ENCODE measurements at regions not wholly inside any gene's neighbourhood (a gene's known extent, or its start where the extent isn't known, plus 50 kb on each side); places are given as distances from the start of the nearest gene placed in this dataset.

- H3K4me1 ChIP-seq (ENCODE audit: control insufficient read depth in 1 of 2, extremely low read depth in 1 of 2, insufficient read depth in 2 of 2, low read length in 2 of 2): no peaks in the 10 kb centered on the region
- H3K27me3 ChIP-seq (replicated peaks in 1 of 2; ENCODE audit: control insufficient read depth in 2 of 2, extremely low read depth in 1 of 2, insufficient read depth in 2 of 2, low read length in 1 of 2): no peaks in the 10 kb centered on the region
- ChIA-PET POLR2A (no interaction called here), CTCF (no interaction called here)
- H3K36me3 ChIP-seq (ENCODE audit: control insufficient read depth in 2 of 2, extremely low read depth in 1 of 2, insufficient read depth in 1 of 2, low read length in 1 of 2): no peaks in the 10 kb centered on the region
- Mint-ChIP-seq H3K4me3 (no peak overlapping the region), H3K27ac (no peak overlapping the region), H3K4me1 (no peaks in the 10 kb centered on the region), H3K9me3 (peaks cover 5 to 12% (median 10%) of the 10 kb centered on the region in 3 donors), H3K27me3 (no peaks in the 10 kb centered on the region), H3K36me3 (no peaks in the 10 kb centered on the region)
- H3K4me3 ChIP-seq (ENCODE audit: control insufficient read depth in 1 of 2, extremely low read depth in 1 of 2, low read length in 1 of 2): no peak overlapping the region
- ATAC-seq (replicated peaks in 1 of 4) (no peak), DNase-seq (no peak)
- H3K9me3 ChIP-seq: no peaks in the 10 kb centered on the region
- H3K27ac ChIP-seq (ENCODE audit: low read length): no peak overlapping the region
These were observed 348.1 kb upstream of the NRXN1 start for GRCh38 chr2:51379997-51380396.

GRCh38 chr2:51368250-51368649 is 336.3 kb upstream of the NRXN1 start:
- ChIA-PET POLR2A (no interaction called here), CTCF (no interaction called here)
- Mint-ChIP-seq H3K27me3 (no peaks in the 10 kb centered on the region), H3K4me3 (no peak overlapping the region), H3K36me3 (no peaks in the 10 kb centered on the region), H3K4me1 (no peaks in the 10 kb centered on the region), H3K27ac (no peak overlapping the region), H3K9me3 (peaks cover 0 to 9% (median 7%) of the 10 kb centered on the region in 3 donors)
- no peaks in the 10 kb centered on the region for H3K4me1 ChIP-seq (ENCODE audit: control insufficient read depth in 1 of 2, extremely low read depth in 1 of 2, insufficient read depth in 2 of 2, low read length in 2 of 2)
- WGBS (ENCODE audit: insufficient coverage): no CpG with 5 or more reads among the region's 4 CpGs
- H3K27me3 ChIP-seq (replicated peaks in 1 of 2; ENCODE audit: control insufficient read depth in 2 of 2, extremely low read depth in 1 of 2, insufficient read depth in 2 of 2, low read length in 1 of 2): no peaks in the 10 kb centered on the region
- no peaks in the 10 kb centered on the region for H3K36me3 ChIP-seq (ENCODE audit: control insufficient read depth in 2 of 2, extremely low read depth in 1 of 2, insufficient read depth in 1 of 2, low read length in 1 of 2)
- ATAC-seq (replicated peaks in 1 of 4): no peak
- no peak overlapping the region for H3K27ac ChIP-seq (ENCODE audit: low read length)
- DNase-seq: no peak
- no peaks in the 10 kb centered on the region for H3K9me3 ChIP-seq
- no peak overlapping the region for H3K4me3 ChIP-seq (ENCODE audit: control insufficient read depth in 1 of 2, extremely low read depth in 1 of 2, low read length in 1 of 2)

GRCh38 chr2:51350100-51350499 is 318.2 kb upstream of the NRXN1 start:
- Mint-ChIP-seq H3K4me1 (no peaks in the 10 kb centered on the region), H3K27ac (no peak overlapping the region), H3K9me3 (peaks cover 10 to 17% (median 16%) of the 10 kb centered on the region in 3 donors), H3K4me3 (no peak overlapping the region), H3K36me3 (no peaks in the 10 kb centered on the region), H3K27me3 (no peaks in the 10 kb centered on the region)
- ATAC-seq (replicated peaks in 1 of 4): no peak
- DNase-seq: no peak
- ChIA-PET CTCF (no interaction called here), POLR2A (no interaction called here)
- no peaks in the 10 kb centered on the region for H3K9me3 ChIP-seq
- WGBS (ENCODE audit: insufficient coverage): no CpG with 5 or more reads among the region's 1 CpG
- no peaks in the 10 kb centered on the region for H3K36me3 ChIP-seq (ENCODE audit: control insufficient read depth in 2 of 2, extremely low read depth in 1 of 2, insufficient read depth in 1 of 2, low read length in 1 of 2)
- no peaks in the 10 kb centered on the region for H3K27me3 ChIP-seq (replicated peaks in 1 of 2; ENCODE audit: control insufficient read depth in 2 of 2, extremely low read depth in 1 of 2, insufficient read depth in 2 of 2, low read length in 1 of 2)
- H3K27ac ChIP-seq (ENCODE audit: low read length): no peak overlapping the region
- no peak overlapping the region for H3K4me3 ChIP-seq (ENCODE audit: control insufficient read depth in 1 of 2, extremely low read depth in 1 of 2, low read length in 1 of 2)
- H3K4me1 ChIP-seq (ENCODE audit: control insufficient read depth in 1 of 2, extremely low read depth in 1 of 2, insufficient read depth in 2 of 2, low read length in 2 of 2): no peaks in the 10 kb centered on the region

GRCh38 chr2:51344886-51345285 is 313.0 kb upstream of the NRXN1 start:
- ATAC-seq (replicated peaks in 1 of 4): no peak
- no peak for DNase-seq
- no peaks in the 10 kb centered on the region for H3K4me1 Mint-ChIP-seq
- no CpG with 5 or more reads among the region's 2 CpGs for WGBS (ENCODE audit: insufficient coverage)
- POLR2A ChIA-PET: no interaction called here
- H3K9me3 Mint-ChIP-seq: peaks cover 7 to 12% (median 8%) of the 10 kb centered on the region in 3 donors
- H3K27ac ChIP-seq (ENCODE audit: low read length): no peak overlapping the region
- no peaks in the 10 kb centered on the region for H3K36me3 ChIP-seq (ENCODE audit: control insufficient read depth in 2 of 2, extremely low read depth in 1 of 2, insufficient read depth in 1 of 2, low read length in 1 of 2)
- no peak overlapping the region for H3K27ac Mint-ChIP-seq
- no peaks in the 10 kb centered on the region for H3K9me3 ChIP-seq
- H3K4me3 Mint-ChIP-seq: no peak overlapping the region
- no peaks in the 10 kb centered on the region for H3K36me3 Mint-ChIP-seq
- no peaks in the 10 kb centered on the region for H3K27me3 ChIP-seq (replicated peaks in 1 of 2; ENCODE audit: control insufficient read depth in 2 of 2, extremely low read depth in 1 of 2, insufficient read depth in 2 of 2, low read length in 1 of 2)
- no peaks in the 10 kb centered on the region for H3K4me1 ChIP-seq (ENCODE audit: control insufficient read depth in 1 of 2, extremely low read depth in 1 of 2, insufficient read depth in 2 of 2, low read length in 2 of 2)
- H3K4me3 ChIP-seq (ENCODE audit: control insufficient read depth in 1 of 2, extremely low read depth in 1 of 2, low read length in 1 of 2): no peak overlapping the region
- CTCF ChIA-PET: no interaction called here
- H3K27me3 Mint-ChIP-seq: no peaks in the 10 kb centered on the region

- Mint-ChIP-seq H3K27me3 (no peaks in the 10 kb centered on the region), H3K27ac (no peak overlapping the region), H3K4me3 (no peak overlapping the region), H3K36me3 (no peaks in the 10 kb centered on the region), H3K4me1 (no peaks in the 10 kb centered on the region), H3K9me3 (peaks cover 8 to 26% (median 17%) of the 10 kb centered on the region in 3 donors)
- Histone ChIP-seq H3K4me3 (ENCODE audit: control insufficient read depth in 1 of 2, extremely low read depth in 1 of 2, low read length in 1 of 2) (no peak overlapping the region), H3K4me1 (ENCODE audit: control insufficient read depth in 1 of 2, extremely low read depth in 1 of 2, insufficient read depth in 2 of 2, low read length in 2 of 2) (no peaks in the 10 kb centered on the region), H3K9me3 (no peaks in the 10 kb centered on the region), H3K36me3 (ENCODE audit: control insufficient read depth in 2 of 2, extremely low read depth in 1 of 2, insufficient read depth in 1 of 2, low read length in 1 of 2) (no peaks in the 10 kb centered on the region), H3K27me3 (replicated peaks in 1 of 2; ENCODE audit: control insufficient read depth in 2 of 2, extremely low read depth in 1 of 2, insufficient read depth in 2 of 2, low read length in 1 of 2) (no peaks in the 10 kb centered on the region), H3K27ac (ENCODE audit: low read length) (no peak overlapping the region)
- DNase-seq: no peak
- CTCF ChIA-PET: no interaction called here
- POLR2A ChIA-PET: no interaction called here
- WGBS (ENCODE audit: insufficient coverage): 62% methylated on average over 2 of the region's 7 CpGs
- ATAC-seq (replicated peaks in 1 of 4): no peak
These were observed 303.4 kb upstream of the NRXN1 start for GRCh38 chr2:51335087-51336058.

- Histone ChIP-seq H3K4me1 (ENCODE audit: control insufficient read depth in 1 of 2, extremely low read depth in 1 of 2, insufficient read depth in 2 of 2, low read length in 2 of 2) (no peaks in the 10 kb centered on the region), H3K36me3 (ENCODE audit: control insufficient read depth in 2 of 2, extremely low read depth in 1 of 2, insufficient read depth in 1 of 2, low read length in 1 of 2) (no peaks in the 10 kb centered on the region), H3K9me3 (no peaks in the 10 kb centered on the region), H3K4me3 (ENCODE audit: control insufficient read depth in 1 of 2, extremely low read depth in 1 of 2, low read length in 1 of 2) (no peak overlapping the region), H3K27ac (ENCODE audit: low read length) (no peak overlapping the region), H3K27me3 (replicated peaks in 1 of 2; ENCODE audit: control insufficient read depth in 2 of 2, extremely low read depth in 1 of 2, insufficient read depth in 2 of 2, low read length in 1 of 2) (no peaks in the 10 kb centered on the region)
- no peaks in the 10 kb centered on the region for H3K27me3 Mint-ChIP-seq
- peaks cover 8 to 18% (median 14%) of the 10 kb centered on the region in 3 donors for H3K9me3 Mint-ChIP-seq
- no peaks in the 10 kb centered on the region for H3K36me3 Mint-ChIP-seq
- H3K4me1 Mint-ChIP-seq: no peaks in the 10 kb centered on the region
- H3K4me3 Mint-ChIP-seq: no peak overlapping the region
- DNase-seq (no peak), ATAC-seq (replicated peaks in 1 of 4) (no peak)
- no CpG with 5 or more reads among the region's 1 CpG for WGBS (ENCODE audit: insufficient coverage)
- CTCF ChIA-PET: no interaction called here
- POLR2A ChIA-PET: no interaction called here
- H3K27ac Mint-ChIP-seq: no peak overlapping the region
These were observed 297.6 kb upstream of the NRXN1 start for GRCh38 chr2:51329512-51329911.
